ENCODE measurements at regions not wholly inside any gene's neighbourhood (a gene's known extent, or its start where the extent isn't known, plus 50 kb on each side); places are given as distances from the start of the nearest gene placed in this dataset.

DNA sequence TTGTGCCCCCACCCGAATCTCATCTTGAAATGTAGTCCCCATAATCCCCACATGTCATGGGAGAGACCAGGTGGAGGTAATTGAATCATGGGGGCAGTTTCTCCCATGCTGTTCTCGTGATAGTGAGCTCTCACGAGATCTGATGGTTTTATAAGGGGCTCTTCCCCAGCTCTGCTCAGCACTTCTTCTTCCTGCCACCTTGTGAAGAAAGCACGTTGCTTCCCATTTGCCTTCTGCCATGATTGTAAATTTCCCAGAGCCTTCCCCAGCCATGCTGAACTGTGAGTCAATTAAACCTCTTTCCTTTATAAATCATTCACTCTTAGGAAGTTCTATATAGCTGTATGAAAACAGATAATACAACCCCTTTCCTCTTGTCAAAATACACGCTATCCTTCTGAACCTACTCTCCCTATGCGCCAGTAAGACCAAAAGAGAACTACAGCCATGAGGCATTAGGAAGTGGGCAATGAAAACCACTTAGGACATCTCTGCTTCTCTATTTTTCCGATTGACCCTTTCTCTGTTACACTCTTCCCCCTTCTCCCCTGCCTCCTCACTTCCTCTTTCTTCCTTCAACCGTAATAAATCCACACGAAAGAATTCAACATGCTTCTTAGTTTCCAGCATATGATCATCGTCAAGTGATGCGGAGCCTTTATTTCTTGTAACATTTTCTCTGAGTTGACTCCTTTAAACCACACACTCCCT is 101.2 kb upstream of the WDR11 start:
- Histone ChIP-seq H3K4me1 (ENCODE audit: insufficient read depth, low read length) (no peaks in the 10 kb centered on the region), H3K56ac (ENCODE audit: insufficient read length, low read depth, low read length) (no peak overlapping the region), H3K23ac (ENCODE audit: insufficient read length, low read depth, low read length) (no peak overlapping the region), H3K23me2 (ENCODE audit: insufficient read length, low read depth, low read length, poor library complexity, severe bottlenecking) (no peaks in the 10 kb centered on the region), H2AFZ (ENCODE audit: low read length) (no peak overlapping the region), H3T11ph (ENCODE audit: low read length) (no peak overlapping the region), H3K14ac (ENCODE audit: insufficient read depth, low read length) (no peak overlapping the region), H3K9me3 (ENCODE audit: control insufficient read depth, low read depth, low read length) (no peaks in the 10 kb centered on the region), H2BK120ac (ENCODE audit: low read depth, low read length, poor library complexity, severe bottlenecking) (no peak overlapping the region), H3K27ac (ENCODE audit: insufficient read length, low read depth, low read length) (no peak overlapping the region), H3K9ac (ENCODE audit: extremely low read depth, insufficient read length, low read length) (no peak overlapping the region), H4K91ac (ENCODE audit: insufficient read length, low read depth, low read length) (no peak overlapping the region), H3K18ac (ENCODE audit: insufficient read length, low read depth, low read length) (no peak overlapping the region), H3K79me1 (ENCODE audit: insufficient read depth, low read depth, low read length, poor library complexity, severe bottlenecking) (no peaks in the 10 kb centered on the region), H3K4me2 (ENCODE audit: insufficient read depth, insufficient read length, low read length) (no peak overlapping the region), H3K79me2 (ENCODE audit: insufficient read depth, low read length) (no peaks in the 10 kb centered on the region), H4K8ac (replicated peaks; ENCODE audit: insufficient read length, low read depth, low read length) (no peak overlapping the region), H2AK5ac (ENCODE audit: insufficient read length, low read length) (no peak overlapping the region), H4K20me1 (ENCODE audit: control insufficient read depth, insufficient read depth, insufficient read length) (no peaks in the 10 kb centered on the region), H3K4ac (ENCODE audit: low read depth, low read length) (no peak overlapping the region), H2BK20ac (ENCODE audit: low read depth, low read length, poor library complexity, severe bottlenecking) (no peak overlapping the region), H2BK15ac (ENCODE audit: low read depth, low read length) (no peak overlapping the region), H4K5ac (ENCODE audit: insufficient read length, low read depth, low read length) (no peak overlapping the region), H3K27me3 (ENCODE audit: insufficient read depth, low read length) (no peaks in the 10 kb centered on the region), H2BK5ac (ENCODE audit: insufficient read length, low read length) (no peak overlapping the region), H2BK12ac (ENCODE audit: insufficient read length, low read depth, low read length) (no peak overlapping the region)
- 100% methylated on average over 2 of the region's 11 CpGs for WGBS (ENCODE audit: extremely low coverage, insufficient read length, low lambda C conversion rate)
- Mint-ChIP-seq H3K4me3 (no peak overlapping the region), H3K4me1 (peaks cover 9 to 14% of the 10 kb centered on the region in 2 experiments), H3K36me3 (ENCODE audit: insufficient read depth in 1 of 3, low read depth in 3 of 3) (no peaks in the 10 kb centered on the region), H3K27me3 (ENCODE audit: low read depth) (no peaks in the 10 kb centered on the region; the same call in 1 of the 2 replicates), H3K27ac (no peak overlapping the region), H3K9me3 (no peaks in the 10 kb centered on the region)
- DNase-seq, result no peak
- TF ChIP-seq, protein P1, sequence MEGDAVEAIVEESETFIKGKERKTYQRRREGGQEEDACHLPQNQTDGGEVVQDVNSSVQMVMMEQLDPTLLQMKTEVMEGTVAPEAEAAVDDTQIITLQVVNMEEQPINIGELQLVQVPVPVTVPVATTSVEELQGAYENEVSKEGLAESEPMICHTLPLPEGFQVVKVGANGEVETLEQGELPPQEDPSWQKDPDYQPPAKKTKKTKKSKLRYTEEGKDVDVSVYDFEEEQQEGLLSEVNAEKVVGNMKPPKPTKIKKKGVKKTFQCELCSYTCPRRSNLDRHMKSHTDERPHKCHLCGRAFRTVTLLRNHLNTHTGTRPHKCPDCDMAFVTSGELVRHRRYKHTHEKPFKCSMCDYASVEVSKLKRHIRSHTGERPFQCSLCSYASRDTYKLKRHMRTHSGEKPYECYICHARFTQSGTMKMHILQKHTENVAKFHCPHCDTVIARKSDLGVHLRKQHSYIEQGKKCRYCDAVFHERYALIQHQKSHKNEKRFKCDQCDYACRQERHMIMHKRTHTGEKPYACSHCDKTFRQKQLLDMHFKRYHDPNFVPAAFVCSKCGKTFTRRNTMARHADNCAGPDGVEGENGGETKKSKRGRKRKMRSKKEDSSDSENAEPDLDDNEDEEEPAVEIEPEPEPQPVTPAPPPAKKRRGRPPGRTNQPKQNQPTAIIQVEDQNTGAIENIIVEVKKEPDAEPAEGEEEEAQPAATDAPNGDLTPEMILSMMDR (conservative IDR thresholded peaks at IDR 0.05), result no peak

Data from H9 (cell line).